HCT116 (cell line): ENCODE measurements at regions not wholly inside any gene's neighbourhood (a gene's known extent, or its start where the extent isn't known, plus 50 kb on each side); places are given as distances from the start of the nearest gene placed in this dataset.

Experiments
- CEBPB ChIP-seq: IDR thresholded peaks from 2 replicates; pipeline ENCODE4 v1.6.1; 2012; ENCODE audit warnings: low read depth
- EZH2 ChIP-seq: fragments of 200-600 bp; sonication (generic); IDR thresholded peaks from 2 replicates; pipeline ENCODE4 v1.6.1; 2017; ENCODE audit warnings: antibody characterized with exemption, mixed run types
- POLR2A ChIP-seq: IDR thresholded peaks from 2 replicates; pipeline ENCODE4 v1.7.0; 2011; ENCODE audit warnings: borderline replicate concordance; ENCODE audit not compliant: insufficient read depth, insufficient read length; ENCODE audit errors: extremely low read depth
- POLR2AphosphoS5 ChIP-seq: IDR thresholded peaks from 2 replicates; pipeline ENCODE4 v1.6.1; 2011; ENCODE audit warnings: mild to moderate bottlenecking, low read depth, low read length, moderate library complexity
- RAD21 ChIP-seq: IDR thresholded peaks from 2 replicates; pipeline ENCODE4 v1.6.1; 2012; ENCODE audit warnings: low read depth, mild to moderate bottlenecking
- SIN3A ChIP-seq: IDR thresholded peaks from 2 replicates; pipeline ENCODE4 v1.6.1; 2012; ENCODE audit warnings: low read depth
- SP1 ChIP-seq: IDR thresholded peaks from 2 replicates; pipeline ENCODE4 v1.6.1; 2012; ENCODE audit warnings: low read depth
- TCF7L2 ChIP-seq: IDR thresholded peaks from 2 replicates; pipeline ENCODE4 v1.7.0; 2011; ENCODE audit warnings: borderline replicate concordance, inconsistent platforms; ENCODE audit not compliant: insufficient read depth, insufficient read length; ENCODE audit errors: extremely low read depth
- TF ChIP-seq, protein P1 (sequence below), 3 experiments: fragments of 200-600 bp in 1 of 3; sonication (generic) in 1 of 3; IDR thresholded peaks in 2 of 3; conservative IDR thresholded peaks in 1 of 3; 2 replicates each; pipeline ENCODE4 v1.5.1; 2012 to 2017; ENCODE audit warnings: low read depth in 2 of 3, low read length in 2 of 3, antibody characterized with exemption in 1 of 3, borderline replicate concordance in 1 of 3, control low read depth in 1 of 3, mild to moderate bottlenecking in 1 of 3, mixed read lengths in 1 of 3, mixed run types in 1 of 3, moderate library complexity in 1 of 3; ENCODE audit not compliant: insufficient read depth in 1 of 3

DNA sequence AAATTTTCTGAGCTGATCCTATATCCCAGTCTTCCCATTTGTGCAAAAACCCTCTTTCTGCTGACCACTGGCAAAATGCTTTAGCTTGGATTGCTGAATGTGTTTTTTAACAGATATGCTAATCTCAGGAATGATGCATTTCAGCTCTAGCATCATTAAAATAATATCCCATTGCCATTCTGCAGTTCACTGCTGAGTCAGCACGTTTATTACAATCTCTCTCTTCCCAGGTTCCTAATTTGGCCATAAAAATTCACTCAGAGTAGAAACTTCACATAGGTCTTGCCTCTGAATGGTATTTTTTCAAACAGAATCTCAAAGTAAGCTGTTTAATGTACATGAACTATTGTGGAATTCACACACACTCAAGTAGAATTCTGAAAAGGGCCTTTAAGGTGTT lies 509.6 kb upstream of the SUCLG2 start:
- TF ChIP-seq EZH2 = no peak
- no peak for TF ChIP-seq SIN3A
- TF ChIP-seq, protein P1, sequence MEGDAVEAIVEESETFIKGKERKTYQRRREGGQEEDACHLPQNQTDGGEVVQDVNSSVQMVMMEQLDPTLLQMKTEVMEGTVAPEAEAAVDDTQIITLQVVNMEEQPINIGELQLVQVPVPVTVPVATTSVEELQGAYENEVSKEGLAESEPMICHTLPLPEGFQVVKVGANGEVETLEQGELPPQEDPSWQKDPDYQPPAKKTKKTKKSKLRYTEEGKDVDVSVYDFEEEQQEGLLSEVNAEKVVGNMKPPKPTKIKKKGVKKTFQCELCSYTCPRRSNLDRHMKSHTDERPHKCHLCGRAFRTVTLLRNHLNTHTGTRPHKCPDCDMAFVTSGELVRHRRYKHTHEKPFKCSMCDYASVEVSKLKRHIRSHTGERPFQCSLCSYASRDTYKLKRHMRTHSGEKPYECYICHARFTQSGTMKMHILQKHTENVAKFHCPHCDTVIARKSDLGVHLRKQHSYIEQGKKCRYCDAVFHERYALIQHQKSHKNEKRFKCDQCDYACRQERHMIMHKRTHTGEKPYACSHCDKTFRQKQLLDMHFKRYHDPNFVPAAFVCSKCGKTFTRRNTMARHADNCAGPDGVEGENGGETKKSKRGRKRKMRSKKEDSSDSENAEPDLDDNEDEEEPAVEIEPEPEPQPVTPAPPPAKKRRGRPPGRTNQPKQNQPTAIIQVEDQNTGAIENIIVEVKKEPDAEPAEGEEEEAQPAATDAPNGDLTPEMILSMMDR (IDR thresholded peaks at IDR 0.05 in 2 of 3, conservative IDR thresholded peaks at IDR 0.05 in 1 of 3; ENCODE audit: borderline replicate concordance in 1 of 3, insufficient read depth in 1 of 3, low read depth in 2 of 3, low read length in 2 of 3) = no peak
- no peak for TF ChIP-seq POLR2AphosphoS5
- TF ChIP-seq CEBPB = no peak
- no peak for TF ChIP-seq POLR2A
- no peak for TF ChIP-seq RAD21
- no peak for TF ChIP-seq SP1
- TF ChIP-seq TCF7L2 = no peak
